BE2C (cell line): ENCODE measurements at regions not wholly inside any gene's neighbourhood (a gene's known extent, or its start where the extent isn't known, plus 50 kb on each side); places are given as distances from the start of the nearest gene placed in this dataset.
"Not testable (repeated sequence)": the region's sequence is repeated elsewhere in the genome, so short reads cannot be mapped to it uniquely, and the experiment has no call there.

Experiments
- DNase-seq: peaks from one replicate; pipeline ENCODE4 v3.0.0-alpha.2; 2020
- H3K27me3 ChIP-seq: fragments of 250-450 bp; sonication (Bioruptor Pico); 2 replicates; pipeline ENCODE4 v1.5.1; 2020; ENCODE audit warnings: mild to moderate bottlenecking
- H3K36me3 ChIP-seq: fragments of 250-450 bp; sonication (Bioruptor Pico); 2 replicates; pipeline ENCODE4 v1.5.1; 2020; ENCODE audit warnings: mild to moderate bottlenecking
- H3K4me1 ChIP-seq: fragments of 250-450 bp; sonication (Bioruptor Pico); 2 replicates; pipeline ENCODE4 v1.5.1; 2020
- H3K4me3 ChIP-seq: 2 replicates; pipeline ENCODE4 v1.5.1; 2011; ENCODE audit warnings: low read depth, low read length
- H3K9me3 ChIP-seq: fragments of 250-450 bp; sonication (Bioruptor Pico); 2 replicates; pipeline ENCODE4 v1.5.1; 2020
- CTCF ChIP-seq: IDR thresholded peaks from 2 replicates; pipeline ENCODE4 v1.5.1; 2012; ENCODE audit warnings: mild to moderate bottlenecking, low read depth, low read length

- DNase-seq: no peak
- Histone ChIP-seq H3K4me1 (no peaks in the 10 kb centered on the region), H3K36me3 (no peaks in the 10 kb centered on the region), H3K9me3 (no peaks in the 10 kb centered on the region), H3K4me3 (no peak overlapping the region), H3K27me3 (no peaks in the 10 kb centered on the region)
- TF ChIP-seq CTCF: no peak
Observed at GRCh38 chr5:13108265-13108664, 836.2 kb downstream of the DNAH5 start.

- DNase-seq: no peak
- Histone ChIP-seq H3K9me3 (no peaks in the 10 kb centered on the region), H3K4me1 (no peaks in the 10 kb centered on the region), H3K27me3 (no peaks in the 10 kb centered on the region), H3K4me3 (no peak overlapping the region), H3K36me3 (no peaks in the 10 kb centered on the region)
- TF ChIP-seq CTCF: no peak
Observed at GRCh38 chr5:13107537-13107936, 837.0 kb downstream of the DNAH5 start.

- no peak for TF ChIP-seq CTCF
- H3K27me3 ChIP-seq: no peaks in the 10 kb centered on the region
- no peak for DNase-seq
- H3K4me1 ChIP-seq: no peaks in the 10 kb centered on the region
- no peaks in the 10 kb centered on the region for H3K36me3 ChIP-seq
- H3K9me3 ChIP-seq: no peaks in the 10 kb centered on the region
- no peak overlapping the region for H3K4me3 ChIP-seq
Observed at GRCh38 chr5:13081116-13081515, 863.4 kb downstream of the DNAH5 start.

GRCh38 chr5:13072936-13073335, 871.6 kb downstream of the DNAH5 start:
- H3K27me3 ChIP-seq, H3K9me3 ChIP-seq, H3K4me3 ChIP-seq, DNase-seq, H3K4me1 ChIP-seq, H3K36me3 ChIP-seq: not testable (repeated sequence)

- H3K4me1 ChIP-seq: no peaks in the 10 kb centered on the region
- no peaks in the 10 kb centered on the region for H3K27me3 ChIP-seq
- H3K36me3 ChIP-seq: no peaks in the 10 kb centered on the region
- H3K9me3 ChIP-seq: no peaks in the 10 kb centered on the region
- no peak for TF ChIP-seq CTCF
- H3K4me3 ChIP-seq: no peak overlapping the region
- no peak for DNase-seq
Observed at GRCh38 chr5:13063088-13063487, 881.4 kb downstream of the DNAH5 start.

GRCh38 chr5:13045897-13046551, 898.5 kb downstream of the DNAH5 start:
- no peaks in the 10 kb centered on the region for H3K36me3 ChIP-seq

More at GRCh38 chr5:13045897-13046551, 898.5 kb downstream of the DNAH5 start:
- no peak for DNase-seq
- Histone ChIP-seq H3K27me3 (no peaks in the 10 kb centered on the region), H3K4me1 (no peaks in the 10 kb centered on the region), H3K4me3 (no peak overlapping the region), H3K9me3 (no peaks in the 10 kb centered on the region)
- TF ChIP-seq CTCF: no peak
